ENCODE measurements at regions not wholly inside any gene's neighbourhood (a gene's known extent, or its start where the extent isn't known, plus 50 kb on each side); places are given as distances from the start of the nearest gene placed in this dataset.
A peak's percentile ranks its signal among the peaks of the same experiment; 100 is the strongest.
"Not testable (repeated sequence)": the region's sequence is repeated elsewhere in the genome, so short reads cannot be mapped to it uniquely, and the experiment has no call there.

DNA sequence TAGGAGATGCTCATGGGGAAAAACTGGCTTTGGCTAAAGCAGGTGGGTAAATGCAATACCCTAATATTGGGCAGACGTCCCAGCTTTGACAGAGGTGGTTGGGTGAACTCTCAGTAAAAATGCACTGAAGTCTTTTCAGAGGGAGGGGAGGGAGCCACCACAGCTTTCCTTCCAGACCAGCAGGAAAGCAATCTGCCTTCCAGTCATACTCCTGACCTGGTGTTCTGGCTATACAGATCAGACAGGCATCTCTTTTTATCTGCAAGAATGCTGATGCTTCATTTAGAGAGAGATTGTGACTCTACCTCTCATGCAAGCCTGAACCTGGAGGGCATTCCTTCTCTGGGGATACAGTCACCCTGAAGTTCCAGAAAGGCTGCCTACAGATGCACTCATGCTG, 52.6 kb upstream of the ICA1 start:
- DNase-seq, result no peak

DNA sequence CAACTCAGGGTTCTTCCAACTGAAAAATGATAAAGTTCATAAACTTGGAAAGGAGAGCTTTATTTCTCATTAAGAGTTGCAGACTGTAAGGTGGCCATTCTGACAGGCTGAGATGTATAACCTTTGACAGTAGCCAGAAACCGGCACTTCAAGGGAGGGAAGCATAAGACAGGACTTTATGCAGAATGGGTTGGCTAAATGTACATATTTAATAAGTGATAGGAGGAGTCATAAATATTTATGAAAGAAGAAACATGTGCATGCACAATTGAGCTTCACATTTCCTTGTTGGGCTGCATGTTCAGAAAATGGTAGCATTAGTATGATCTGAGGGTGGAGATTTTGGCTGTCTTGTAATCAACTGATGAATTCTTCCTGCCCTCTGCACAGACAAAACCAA, 57.1 kb upstream of the ICA1 start:
- no peak for DNase-seq

DNA sequence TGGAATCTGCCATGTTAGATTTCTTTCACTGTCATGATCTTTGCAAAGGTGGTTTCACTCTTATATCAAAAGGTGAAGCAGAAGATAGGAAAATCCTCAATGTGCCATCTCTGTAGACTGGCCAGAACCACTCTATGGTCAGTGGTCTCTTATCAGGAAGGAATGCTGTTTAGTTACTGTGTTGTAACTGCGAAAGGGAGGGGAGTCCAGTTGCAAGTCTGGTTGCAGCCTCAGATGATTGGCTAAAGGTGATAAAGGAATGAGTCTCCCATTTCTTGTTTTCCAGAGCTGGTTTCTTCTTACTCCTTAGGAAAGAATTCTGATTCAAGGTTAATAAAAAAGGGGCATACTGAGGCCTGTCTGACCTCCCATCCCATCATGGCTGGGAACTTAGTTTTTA, 58.2 kb upstream of the ICA1 start:
- DNase-seq, result no peak

DNA sequence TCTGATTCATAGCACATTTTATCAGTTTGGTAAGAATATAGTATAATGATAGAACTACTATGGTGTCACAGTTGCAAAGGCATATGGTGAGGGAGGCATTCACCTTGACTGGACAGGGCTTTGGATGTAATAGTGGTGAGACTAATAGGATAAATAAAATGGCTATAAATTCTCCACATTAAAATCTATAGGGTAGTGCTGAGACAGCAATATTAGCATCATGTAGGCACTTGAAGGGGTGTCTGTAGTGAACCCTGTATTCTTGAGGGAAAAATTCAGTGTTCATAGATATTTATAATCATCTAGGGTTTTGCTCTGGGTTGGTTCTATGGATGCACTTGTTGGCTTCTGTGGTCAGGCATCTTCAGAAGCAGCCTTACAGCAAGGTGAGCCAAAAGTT, 59.3 kb upstream of the ICA1 start:
- DNase-seq, result no peak

DNA sequence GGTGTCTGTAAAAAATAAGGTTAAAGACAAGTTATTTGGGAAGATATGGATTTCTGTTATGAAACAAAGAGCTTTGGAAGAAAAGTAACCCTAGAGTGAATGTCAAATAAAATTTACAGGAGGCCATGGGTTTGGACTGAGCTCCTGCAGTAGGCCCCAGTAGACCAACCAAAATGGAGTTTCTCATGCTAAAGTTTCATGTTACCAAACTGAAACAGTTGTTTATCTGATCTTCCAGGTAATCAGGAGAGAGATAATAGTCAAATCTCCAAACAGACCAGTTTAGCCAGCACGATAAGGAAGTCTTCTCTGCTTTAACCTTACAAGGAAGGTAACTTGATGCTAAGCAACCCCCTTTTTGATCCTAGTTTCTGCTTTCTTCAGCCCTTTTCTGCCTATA, 60.7 kb upstream of the ICA1 start:
- no peak for DNase-seq

- no peak for DNase-seq
These were observed 63.1 kb upstream of the ICA1 start for GRCh38 chr7:8325067-8325466.

GRCh38 chr7:8327199-8327598, 65.2 kb upstream of the ICA1 start:
- DNase-seq, result no peak

- DNase-seq, result no peak
These were observed 76.2 kb upstream of the ICA1 start for GRCh38 chr7:8338206-8338605.

DNA sequence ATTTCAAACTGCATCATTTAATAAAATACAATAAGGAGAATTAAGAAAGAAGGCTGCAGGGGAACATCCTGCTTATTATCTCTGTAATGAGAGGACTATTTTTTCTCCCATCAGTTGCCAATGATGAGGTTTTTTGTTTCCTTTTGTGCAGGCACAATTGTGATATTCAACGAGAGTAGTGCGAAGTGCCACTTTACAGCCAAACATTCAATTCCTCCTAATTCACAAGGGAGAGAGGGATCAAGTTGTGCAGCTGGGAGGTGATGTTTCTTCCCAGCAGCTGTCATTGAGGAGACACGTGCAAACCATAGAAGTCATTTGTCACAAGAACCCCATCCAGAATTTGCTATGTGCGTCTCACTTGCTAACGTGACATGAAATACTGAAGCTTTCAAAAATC, 81.6 kb upstream of the ICA1 start:
- no peak for DNase-seq

DNA sequence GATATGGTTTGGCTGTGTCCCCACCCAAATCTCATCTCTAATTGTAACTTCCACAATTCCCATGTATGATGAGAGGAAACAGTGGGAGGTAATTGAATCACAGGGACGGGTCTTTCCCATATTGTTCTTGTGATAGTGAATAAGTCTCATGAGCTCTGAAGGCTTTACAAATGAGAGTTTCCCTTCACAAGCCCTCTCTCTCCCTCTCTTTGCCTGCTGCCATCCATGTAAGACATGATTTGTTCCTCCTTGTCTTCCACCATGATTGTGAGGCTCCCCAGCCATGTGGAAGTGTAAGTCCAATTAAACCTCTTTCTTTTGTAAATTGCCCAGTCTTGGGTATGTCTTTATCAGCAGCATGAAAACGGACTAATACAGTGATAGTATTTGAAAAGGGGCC, 85.4 kb upstream of the ICA1 start:
- not testable (repeated sequence) for DNase-seq

DNA sequence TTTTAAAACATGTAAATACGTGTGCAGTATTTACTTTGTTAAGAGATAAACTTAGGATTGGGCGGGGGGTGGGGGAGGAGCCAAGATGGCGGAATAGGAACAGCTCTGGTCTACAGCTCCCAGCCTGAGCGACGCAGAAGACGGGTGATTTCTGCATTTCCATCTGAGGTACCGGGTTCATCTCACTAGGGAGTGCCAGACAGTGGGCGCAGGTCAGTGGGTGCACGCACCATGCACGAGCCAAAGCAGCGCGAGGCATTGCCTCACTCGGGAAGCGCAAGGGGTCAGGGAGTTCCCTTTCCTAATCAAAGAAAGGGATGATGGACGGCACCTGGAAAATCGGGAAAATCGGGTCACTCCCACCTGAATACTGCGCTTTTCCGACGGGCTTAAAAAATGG, 81.8 kb upstream of the NXPH1 start:
- DNase-seq, result not testable (repeated sequence)

DNA sequence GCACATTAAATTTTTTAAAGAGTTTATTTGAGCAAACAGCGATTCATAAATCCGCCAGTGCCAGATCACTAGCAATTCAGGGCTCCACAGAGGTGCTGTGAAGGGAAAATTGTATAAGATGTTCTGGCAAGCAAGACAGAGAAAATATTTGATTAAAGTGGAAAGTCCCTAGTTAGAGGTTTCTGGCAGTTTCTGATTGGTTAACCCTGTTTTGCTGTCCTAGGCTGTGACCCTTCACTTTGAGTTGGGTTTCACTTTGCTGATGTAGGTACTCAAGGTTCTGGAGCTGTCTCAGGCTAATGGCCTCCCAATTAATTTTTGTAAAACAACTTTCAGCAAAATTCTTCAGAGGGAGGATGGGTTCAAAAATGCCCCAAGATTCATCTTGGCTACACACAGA, 79.4 kb upstream of the NXPH1 start:
- no peak for DNase-seq

DNA sequence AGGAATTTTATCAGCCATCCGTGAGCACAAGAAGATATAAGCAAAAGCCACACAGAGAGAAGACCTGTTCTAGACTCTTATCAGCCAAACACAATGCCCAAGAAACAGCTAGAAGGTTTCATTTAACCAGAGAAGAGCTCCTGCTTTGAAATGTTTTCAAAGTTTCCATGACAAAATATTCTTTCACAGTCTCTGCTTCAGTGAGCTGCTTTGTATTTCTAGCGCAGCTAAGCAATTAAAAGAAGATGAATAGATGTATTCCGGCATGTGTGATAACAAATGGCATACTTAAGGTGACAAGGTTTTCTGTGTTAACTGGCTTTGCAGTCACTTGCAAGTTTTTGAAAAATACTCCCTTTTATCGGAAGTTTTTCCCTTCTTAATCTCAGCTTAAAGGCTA, 78.9 kb upstream of the NXPH1 start:
- no peak for DNase-seq

DNA sequence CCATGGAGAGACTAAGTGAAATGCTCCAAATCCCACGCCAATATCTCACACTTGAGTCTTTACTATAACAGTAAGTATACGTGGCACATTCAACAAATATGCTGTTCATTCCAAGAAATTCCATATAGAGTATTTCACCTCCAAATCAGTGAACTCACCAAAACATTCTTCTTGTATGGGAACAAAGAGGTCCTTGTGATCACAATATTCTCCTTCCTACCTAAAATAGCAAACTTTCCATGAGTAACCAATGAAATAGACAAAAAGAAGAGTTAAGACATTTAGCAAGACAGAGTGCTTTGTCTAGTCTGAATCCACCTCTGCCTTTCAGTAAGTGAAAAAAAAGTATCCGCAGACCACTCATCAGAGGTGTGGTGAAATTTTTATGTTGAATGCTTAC, 77.3 kb upstream of the NXPH1 start:
- DNase-seq, result no peak

DNA sequence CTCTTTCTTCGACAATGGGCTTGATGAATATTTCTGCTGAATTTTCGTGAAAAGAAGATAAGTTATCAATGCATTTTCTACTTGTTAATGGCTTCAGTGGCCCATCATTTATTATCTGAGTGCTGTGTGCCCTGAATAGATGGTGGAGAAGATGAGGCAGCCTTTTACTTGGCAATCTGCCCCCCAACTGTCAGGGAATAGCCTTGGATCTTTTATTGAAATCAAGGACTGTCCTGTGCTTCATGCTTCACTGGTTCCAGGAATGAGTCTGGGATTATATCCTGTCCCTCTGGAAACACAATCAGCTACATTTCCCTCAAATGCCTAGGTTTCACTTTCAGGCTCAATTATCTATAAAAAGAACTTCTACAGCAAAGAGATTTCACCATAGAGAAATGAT, 75.9 kb upstream of the NXPH1 start:
- no peak for DNase-seq

DNA sequence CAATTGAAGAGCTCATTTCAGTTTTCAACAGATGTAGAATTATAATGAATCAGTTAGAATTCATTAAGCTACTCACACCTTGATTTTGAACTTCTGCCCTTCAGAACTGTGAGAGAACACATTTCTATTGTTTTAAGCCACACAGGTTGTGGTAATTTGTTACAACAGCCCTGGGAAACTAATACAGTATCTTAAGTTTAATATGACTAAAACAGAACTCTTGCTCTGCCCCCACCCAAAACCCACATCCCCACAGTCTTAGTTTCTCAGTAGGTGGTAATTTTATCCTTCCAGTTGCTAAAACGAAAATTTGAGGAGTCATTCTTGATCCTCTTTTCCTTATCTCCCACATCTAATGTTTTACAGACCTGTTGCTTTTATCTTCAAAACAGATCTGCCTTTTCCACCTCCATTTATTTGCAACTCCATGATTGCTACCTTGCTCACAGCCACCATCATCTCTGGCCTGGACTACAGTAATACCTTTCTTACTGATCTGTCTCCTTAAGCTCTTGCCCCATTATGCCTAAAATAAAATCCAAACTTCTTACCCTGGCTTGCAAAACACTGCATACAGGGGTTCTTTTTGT, 72.8 kb upstream of the NXPH1 start:
- DNase-seq, result no peak

DNA sequence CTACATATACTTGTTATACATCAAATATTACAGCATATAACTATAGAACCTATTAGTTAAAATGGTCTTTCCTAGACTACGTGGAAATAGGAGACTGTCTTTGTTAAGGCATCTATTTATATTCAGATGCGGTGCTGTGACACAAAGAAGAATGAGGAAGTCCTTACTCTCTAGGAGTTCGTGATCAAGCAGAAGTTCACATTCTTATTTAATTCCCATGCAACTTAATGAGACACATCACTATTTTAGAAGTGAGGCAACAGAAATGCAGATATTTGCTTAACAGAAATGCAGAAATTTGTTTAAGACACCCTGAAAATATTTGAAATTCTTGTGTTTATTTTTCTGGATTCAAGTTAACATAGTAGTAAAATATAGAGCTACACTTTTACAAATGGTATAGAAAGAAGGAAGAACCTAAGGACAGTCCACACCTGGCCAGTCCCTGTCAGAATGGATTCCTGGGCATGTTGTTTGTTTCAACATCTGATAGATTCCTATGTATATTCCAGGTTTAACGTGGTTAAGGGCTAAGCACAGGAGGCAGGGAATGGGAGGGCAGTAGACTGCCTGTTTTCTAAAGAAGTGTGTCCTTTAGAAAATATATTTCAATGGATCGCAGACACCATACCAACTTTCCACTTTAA, 70.6 kb upstream of the NXPH1 start:
- no peak for DNase-seq

DNA sequence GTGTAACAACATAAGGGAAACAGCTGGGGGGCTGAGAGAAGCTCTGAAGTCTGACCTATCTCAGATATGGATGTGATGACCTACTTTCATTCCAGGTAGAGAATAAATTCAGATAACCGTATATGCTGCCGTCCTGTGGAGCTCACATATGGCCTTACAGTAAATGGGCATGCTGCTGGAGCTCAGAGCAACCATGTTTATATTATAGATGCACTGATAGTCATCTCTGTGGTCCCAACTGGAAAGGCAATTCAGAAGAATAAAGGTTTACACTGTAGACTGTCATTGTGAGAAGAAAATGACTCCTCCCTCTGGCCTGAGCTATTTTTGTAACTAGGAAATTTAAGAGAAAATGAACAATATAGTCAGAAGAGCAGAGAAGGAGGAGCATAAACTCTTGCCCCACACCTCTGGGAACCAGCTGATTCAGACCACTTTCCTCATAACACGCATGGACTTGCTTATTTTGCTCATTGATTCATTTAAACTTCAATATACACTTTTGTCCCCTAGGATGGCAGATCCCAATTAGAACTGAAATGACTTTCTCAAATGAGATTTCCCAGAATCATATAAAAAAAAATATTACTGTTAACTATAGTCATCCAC, 69.9 kb upstream of the NXPH1 start:
- no peak for DNase-seq

DNA sequence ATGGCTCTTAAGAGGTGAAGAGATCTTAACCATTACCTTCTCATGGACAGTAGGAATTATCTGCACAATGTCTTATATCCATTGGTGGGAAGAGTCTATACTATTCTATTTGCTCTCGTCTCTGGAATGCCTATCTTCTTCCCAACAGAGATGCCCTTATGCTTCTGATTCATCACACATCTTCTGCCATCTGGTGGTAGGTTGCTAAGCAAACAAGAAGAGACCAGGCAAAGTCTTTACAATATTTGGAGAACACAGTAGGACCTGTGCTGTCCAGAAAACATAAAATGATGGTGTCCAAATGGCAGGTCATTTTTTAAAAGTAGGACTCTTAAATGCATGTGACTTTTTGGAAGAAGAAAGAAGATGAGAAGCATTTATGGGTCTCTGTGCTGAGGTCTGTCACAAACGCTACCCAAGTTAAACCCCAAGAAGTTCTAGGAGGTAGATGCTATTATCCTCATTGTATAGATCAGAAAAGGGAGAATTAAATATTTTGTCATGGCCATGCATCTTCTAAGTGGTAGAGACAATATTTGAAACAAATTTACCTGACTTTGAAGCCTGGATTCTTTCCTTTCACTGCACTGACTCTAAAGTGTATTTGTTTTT, 67.8 kb upstream of the NXPH1 start:
- no peak for DNase-seq

- not testable (repeated sequence) for DNase-seq
These were observed 65.4 kb upstream of the NXPH1 start for GRCh38 chr7:8368007-8368406.

- DNase-seq, result peak; percentile 62
These were observed 61.7 kb upstream of the NXPH1 start for GRCh38 chr7:8371742-8372141.

DNA sequence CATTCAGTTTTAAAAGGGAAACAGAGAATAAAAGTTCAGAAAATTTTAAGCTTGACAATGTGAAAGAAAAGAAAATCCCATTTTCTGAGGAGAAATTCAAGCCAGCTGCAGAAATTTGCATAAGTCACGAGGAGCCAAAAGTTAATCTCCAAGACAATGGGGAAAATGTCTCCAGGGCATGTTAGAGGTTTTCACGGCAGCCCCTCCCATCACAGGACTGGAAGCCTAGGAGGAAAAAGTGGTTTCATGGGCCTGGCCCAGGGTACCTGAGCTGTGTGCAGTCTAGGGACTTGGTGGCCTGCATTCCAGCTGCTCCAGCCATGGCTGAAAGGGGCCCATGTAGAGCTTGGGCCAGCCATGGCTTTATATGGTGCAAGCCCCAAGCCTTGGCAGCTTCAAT, 59.6 kb upstream of the NXPH1 start:
- no peak for DNase-seq

DNA sequence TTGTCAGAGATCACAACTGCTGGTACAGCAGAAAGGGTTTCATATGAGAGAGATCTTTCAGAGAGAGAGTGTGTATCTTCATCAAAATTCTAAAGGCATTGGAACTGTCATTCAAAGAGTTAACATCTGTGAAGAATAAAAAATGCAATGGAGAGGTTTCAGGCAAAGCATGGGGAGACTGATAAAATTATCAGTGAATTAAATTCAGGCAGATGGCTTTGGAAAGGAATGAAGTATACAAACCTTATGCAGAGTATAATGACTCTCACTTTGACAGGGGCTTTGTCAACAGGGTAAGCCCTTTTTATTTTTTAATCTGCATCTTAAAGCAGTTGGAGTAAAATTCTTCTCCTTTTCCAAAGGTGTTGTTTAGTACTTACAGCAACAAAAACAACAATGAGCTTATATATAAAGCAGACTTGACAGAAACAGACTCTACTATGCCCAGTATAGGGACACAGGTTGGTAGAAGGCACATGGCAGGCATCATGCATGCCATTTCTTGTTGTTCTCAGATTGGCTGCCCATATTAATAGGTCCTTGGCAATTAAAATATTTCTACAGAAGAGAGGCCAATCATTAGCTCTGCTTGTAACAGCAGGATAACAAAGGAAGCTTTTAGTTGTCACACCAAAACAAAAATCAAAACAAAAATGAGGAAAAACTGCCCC, 54.9 kb upstream of the NXPH1 start:
- no peak for DNase-seq

DNA sequence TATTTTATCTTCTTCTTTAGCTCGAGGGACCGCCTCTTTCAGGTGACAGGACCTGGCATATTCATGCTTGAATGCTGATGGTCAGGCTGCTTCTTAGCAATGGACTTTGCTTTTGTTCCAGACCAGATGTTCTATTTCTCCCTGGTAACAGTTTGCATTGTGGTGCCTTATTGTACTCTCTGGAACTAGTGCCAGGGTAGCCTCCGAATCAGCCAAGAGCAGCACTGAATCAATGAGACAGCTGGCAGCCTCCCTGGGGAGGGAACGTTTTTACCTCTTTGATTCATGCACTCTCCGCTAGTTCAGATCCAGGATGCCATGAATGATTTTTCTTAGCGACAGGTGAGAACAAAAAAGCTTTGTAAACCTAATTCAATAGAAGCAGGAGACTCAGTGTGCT, 54.1 kb upstream of the NXPH1 start:
- DNase-seq, result no peak

Data from islet precursor cell (in vitro differentiated cells).